Uterus (tissue), 2 donors: ENCODE measurements at regions not wholly inside any gene's neighbourhood (a gene's known extent, or its start where the extent isn't known, plus 50 kb on each side); places are given as distances from the start of the nearest gene placed in this dataset.

ENCODE experiments used
- CTCF ChIP-seq, 4 experiments: fragments of 200-600 bp in 2 of 4; fragments of 450-650 bp in 2 of 4; sonication (generic) in 2 of 4; IDR thresholded peaks; one replicate each; pipeline ENCODE4 v1.5.1; 2016 to 2019; ENCODE audit warnings: antibody characterized with exemption in 4 of 4, mild to moderate bottlenecking in 2 of 4, moderate library complexity in 1 of 4
- POLR2A ChIP-seq, 2 donors: fragments of 450-650 bp; IDR thresholded peaks; one replicate each; pipeline ENCODE4 v1.6.1; 2016; ENCODE audit warnings: antibody characterized with exemption in 2 of 2, mild to moderate bottlenecking in 1 of 2, moderate library complexity in 1 of 2

- TF ChIP-seq CTCF (IDR thresholded peaks at IDR 0.05) (no peak), POLR2A (IDR thresholded peaks at IDR 0.05) (no peak)
Measured at GRCh38 chr5:136620621-136621020, 255.3 kb upstream of the TRPC7 start.
